Fibroblast of skin of left biceps (primary cell): ENCODE measurements at regions not wholly inside any gene's neighbourhood (a gene's known extent, or its start where the extent isn't known, plus 50 kb on each side); places are given as distances from the start of the nearest gene placed in this dataset.

Source experiments
- DNase-seq, 2 experiments: peaks; one replicate each; pipeline ENCODE4 v3.0.0-alpha.2; 2013; ENCODE audit warnings: low read depth in 2 of 2

DNA sequence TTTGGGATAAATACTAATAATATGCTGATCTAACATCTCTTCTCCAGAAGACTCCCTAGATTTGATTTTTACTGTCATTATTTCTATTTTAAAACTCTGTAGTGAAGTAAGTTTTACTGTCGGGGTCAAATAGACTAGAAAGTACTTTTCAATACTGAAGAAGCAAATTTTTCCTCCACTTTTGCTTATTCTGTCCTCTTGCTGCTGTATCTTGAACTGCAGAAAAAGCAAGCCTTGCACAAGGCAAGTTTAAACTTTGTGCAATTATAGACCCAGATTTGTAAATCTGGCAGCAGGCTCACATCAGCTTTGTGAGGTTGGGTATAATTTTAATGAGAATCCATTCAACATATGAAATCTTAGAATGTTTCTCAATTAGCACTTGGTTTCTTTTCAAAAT lies 151.1 kb upstream of the ETS2 start:
- DNase-seq: no peak

DNA sequence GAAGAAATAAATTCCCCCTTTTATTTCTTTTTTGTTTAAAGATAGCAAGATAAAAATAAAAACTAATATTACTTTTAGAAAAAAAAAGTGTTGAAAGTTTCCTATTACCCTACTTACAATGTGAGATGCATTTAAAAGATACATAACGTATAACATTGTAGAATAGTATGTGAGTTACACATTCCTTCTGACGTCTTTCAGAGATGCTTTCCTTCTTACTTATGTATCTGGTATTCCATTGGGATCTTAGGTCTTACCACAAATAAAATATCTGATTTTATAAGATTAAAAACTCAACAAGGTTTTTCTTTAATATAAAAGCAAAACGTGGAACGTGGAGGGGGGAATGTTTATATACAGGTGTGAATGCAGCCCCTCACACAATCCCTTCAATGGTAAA lies 147.2 kb upstream of the ETS2 start:
- no peak for DNase-seq

DNA sequence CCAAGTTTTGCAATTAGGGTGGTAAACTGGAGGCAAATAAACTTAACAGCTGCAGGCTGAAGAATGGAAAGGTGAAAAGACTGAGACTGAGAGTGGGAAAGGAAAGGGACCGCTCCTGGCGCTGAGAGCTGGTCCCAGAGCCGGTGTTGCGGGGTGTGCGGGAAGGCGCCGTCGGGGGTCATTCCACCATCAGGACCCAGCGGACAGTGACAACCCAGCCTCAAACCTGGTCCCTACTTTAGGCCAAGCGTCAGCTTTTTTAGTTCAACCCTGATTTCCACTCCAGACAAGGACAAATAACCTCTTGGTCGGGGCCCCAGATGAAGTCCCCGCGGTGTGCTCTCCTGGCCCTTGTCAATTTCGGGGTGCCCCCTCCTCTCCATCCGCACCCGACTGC lies 145.8 kb upstream of the ETS2 start:
- DNase-seq: no peak

DNA sequence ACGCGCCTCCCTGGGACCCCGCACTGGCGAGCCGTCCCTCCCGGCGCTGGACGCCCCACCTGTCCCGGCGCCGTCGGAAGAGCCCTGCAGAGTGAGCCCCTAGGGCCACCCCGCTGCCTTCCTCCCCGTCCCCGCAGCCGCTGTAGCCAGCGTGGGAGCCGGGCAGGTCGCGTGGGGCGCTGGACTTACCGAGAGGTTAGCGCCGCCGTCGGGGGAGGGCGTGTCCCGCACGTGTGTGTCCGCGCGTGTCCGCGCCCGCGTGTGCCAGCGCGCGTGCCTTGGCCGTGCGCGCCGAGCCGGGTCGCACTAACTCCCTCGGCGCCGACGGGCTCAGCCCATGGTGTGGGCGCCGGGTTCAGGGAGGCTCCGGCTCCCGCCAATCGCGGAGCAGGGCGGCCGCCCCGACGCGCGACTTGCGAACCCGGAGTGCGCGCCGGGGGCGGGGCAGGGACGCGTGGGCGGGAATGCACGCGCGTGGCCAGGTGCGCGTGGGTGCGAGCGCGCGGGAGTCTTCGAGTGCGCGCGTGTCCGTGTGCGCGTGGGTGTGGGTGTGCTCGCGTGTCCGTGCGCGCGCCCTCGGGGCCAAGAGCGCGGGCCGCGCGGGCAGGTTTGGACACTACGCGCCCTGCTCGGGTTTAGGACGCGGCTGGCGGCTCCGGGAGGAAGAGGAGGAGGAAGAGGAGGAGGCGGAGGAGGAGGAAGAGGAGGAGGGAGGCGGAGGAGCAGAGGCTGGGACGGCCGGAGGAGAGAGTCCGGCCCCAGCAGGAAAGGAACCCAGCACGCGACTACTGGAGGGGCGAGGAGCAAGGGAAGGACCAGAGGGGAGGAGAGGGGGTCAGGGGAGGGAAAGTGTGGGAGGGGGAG lies 145.2 kb upstream of the ETS2 start:
- no peak for DNase-seq

DNA sequence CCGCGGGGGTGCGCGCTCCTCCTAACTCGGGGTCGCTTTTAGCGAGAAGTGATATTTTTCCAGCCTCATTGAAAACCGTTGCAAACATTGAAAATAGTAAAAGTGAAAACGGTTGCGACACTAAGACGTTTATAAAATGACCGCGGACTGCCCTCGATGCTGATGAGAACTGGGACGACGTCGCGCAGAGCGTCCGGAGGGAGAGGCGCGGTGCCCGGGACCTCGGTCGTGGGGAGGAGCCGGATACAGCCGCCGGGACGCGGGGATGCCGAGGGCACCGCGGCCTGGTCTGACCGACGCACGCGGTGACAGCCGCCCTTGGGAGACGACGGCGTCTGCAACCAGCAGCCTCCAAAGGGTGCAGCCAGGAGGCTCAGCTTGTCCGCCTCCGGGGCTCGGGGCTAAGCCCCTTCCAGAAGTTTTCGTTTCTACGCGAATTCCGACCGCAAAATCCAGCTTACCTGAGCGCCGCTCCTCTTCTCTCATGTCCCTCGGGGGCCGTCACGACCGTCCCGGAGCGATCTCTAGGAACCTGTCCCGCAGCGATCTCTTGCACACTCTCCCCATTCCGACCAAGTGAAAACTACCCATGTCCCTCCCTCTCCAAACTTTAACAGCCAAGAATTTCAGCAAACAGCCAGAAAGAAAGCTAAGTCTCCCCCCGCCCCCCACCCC lies 144.4 kb upstream of the ETS2 start:
- DNase-seq: no peak

DNA sequence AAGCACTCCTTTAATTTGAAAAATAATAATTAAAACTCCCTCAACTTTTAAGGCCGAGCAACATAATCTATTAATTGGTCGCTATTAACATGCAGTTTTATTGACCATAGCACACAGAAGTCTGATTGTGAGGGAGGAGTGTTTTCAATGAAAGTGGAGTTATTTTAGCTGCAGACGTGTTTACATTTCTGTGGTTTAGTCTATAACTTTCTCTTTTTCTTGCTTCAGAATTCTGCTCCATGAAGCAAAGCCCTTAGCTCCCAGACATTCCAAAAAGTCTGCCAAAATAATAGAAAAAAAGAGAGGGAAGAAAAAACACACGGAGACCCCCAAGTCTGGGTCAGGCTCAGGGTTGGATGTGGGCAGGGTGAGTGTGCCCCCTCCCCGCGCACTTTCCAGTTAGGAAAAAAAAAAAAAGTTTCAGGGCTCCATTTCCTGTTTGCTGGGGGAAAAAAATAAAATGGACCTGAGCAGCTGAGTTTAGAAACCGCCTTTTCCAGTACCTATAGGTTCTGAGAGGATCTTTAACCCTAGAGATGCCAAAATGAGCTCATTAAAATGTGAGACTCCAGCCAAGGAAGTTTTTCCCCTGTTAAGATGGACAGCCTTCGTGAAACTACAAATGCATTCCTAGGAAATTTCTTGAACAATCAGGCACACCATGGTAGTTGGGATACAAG lies 143.7 kb upstream of the ETS2 start:
- DNase-seq: peak; percentile 42 to 53

DNA sequence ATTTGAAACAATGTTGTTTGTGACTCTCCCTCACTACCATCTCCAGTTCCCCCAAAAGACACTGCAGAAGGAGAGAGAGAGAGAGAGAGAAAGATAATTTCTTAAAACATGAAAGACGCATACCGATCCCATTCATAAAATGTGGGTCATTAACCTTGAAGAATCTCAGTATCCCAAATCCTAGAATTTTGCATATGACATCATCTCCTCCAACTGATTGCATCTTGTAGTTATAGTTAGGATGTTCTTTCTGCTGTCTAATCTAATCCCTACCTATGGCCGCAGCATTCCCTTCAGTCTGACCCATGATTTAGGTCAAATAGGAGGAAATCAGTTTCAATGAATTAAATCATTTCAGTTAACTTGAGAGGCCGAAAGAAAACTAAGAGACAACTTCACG lies 142.4 kb upstream of the ETS2 start:
- no peak for DNase-seq

DNA sequence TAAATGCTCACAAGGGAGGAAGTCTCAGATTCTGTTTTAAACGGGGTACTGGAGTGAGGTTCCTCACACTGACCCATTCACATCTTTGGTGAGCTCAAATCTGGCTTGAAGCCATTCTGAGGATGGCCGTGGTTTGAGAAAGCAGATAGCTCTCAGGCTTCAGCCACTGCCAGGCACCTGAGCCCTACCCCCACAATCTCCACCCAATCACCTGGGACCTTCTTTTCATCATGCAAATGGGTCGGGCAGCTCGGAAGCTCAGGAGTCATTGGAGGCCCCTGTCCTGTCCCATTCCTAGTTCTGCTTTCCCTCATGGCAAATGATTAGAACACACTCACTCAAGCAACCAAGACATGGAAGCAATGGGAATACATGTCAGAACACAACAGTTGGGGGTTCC lies 141.4 kb upstream of the ETS2 start:
- DNase-seq: no peak

DNA sequence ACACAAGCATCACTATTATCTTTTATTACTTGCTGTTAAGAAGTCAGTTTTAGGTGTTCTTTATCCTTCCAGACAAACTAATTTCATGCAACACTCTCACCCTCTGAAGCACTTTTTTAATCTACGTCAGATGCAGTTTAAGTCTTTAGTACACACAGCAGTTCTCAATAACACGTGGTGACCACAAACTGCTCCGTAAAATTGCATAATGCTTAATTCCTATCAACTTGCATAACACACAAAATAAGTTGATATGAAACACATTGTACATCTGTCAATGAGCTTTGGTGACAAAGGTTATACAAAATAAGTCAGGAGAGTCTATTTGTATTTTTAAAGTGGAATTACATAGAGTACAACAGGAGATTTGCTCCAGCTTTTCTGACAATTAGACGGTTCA lies 140.9 kb upstream of the ETS2 start:
- peak; percentile 69 to 70 for DNase-seq

DNA sequence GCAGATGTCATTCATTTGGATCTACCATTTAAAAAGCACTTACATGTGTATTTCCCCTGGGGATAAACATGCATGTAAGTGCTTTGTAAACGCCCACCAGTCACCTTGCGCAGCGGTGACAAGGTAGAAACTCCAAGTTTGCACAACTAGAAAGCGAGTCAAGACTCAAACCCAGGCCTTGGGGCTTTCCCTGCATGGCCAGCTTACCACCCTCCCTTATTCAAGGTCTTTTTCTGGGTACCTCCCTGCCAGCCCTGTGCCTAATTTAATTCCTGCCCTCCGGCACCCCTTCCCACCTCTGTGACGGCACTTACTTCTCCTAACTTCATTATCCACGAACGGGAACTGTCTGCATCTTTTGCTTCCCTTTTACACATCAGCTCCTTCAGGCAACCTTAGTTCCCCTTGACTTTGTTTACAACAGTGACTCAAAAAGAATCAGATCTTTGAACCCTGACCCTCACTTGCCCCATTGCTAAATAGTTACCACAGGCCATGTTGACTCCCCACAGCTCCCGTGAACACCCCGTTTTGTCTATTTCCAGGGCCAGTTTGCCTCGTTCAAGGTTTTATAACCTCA lies 138.3 kb upstream of the ETS2 start:
- no peak for DNase-seq

DNA sequence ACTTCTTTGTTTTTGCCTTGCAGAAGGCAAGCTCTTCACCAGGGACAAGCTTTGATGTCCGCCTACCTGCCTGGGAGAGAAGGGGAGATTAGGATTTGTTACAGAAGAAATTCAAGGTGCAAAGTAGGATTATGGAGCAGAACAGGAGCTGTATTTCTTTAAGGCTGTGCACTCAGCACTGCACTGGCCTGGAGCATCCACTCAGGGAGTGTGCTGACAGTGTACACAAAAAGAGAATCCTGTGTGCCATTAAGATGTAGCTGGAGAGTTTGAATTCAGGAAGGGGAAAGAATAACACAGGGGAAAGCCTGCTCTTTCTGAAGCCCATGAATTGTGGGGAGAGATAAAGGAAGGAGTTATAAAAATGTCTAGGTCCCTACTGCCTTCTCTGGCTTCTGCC lies 137.7 kb upstream of the ETS2 start:
- DNase-seq: no peak

DNA sequence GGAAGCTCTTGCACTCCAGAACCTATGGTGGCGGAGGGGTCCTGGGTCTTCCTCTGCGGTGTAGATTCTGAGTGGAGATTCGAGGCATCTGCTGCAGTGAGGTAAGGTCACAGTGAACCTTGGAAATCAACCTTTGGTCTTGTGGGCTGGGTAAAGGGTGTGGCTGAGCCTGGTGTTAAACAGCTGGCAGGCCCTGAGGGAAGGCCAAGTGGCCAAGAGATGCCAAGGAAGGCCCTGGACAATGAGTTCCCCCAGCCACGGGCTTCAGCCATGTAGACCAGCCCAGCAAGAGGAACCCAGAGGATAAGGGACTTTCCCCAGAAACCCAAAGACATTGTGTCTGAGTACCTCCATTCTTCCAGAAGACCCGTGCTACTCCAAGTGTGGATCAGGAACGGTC lies 137.2 kb upstream of the ETS2 start:
- no peak for DNase-seq

DNA sequence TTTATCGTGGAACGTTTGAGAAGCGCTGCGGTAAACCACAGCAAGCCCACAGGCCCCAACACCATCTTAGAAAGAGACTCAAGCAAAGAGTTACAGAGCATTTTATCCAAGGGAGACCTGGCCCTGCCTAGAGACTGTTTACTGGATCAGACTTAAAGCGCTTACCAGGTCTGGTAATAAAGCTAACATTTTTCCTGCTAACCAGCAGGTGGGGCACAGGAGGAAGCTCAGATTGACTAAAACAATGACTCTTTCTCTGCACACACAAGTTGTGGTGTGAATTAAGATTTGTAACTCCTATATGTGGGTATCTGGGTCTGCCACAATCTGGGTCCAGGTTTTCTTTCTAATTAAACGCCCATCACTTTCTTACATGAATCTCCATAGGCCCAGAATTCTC lies 136.5 kb upstream of the ETS2 start:
- no peak for DNase-seq

DNA sequence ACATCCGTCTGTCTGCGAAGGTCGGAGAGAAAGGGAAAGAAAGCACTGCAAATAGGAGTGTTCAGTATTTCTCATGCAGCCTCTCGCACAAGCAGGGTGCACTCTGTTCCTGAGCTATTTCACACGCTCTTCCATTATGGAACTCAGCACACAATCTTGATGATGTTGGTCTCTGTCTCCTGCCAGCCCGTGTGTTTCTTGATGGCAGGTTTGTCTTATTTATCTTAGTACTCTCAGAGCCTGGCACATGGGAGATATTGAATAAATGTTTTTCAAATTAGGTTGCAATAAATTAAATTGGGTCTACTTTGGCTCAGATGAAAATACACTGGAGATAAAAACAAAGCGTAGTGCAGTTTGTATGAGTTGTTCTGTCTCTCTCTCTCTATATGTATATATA lies 134.9 kb upstream of the ETS2 start:
- DNase-seq: no peak

DNA sequence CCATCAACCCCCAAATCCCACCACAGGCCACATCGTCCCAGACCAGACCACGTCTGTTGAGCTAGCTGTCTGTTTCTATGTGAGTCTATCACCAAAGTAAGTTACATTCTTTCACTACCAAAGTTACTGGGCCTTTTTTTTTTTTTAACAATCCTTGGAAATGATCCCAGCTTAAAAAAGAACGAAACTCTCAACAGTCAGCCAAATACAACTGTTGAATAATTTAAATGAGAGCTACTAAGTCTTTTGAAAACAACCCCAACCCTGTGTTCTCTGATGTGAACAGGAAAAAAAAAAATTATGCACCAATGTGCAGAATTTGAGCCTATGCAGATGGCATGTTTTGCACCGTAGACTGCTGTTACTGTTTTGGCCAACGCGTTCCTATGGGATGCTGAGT lies 134.0 kb upstream of the ETS2 start:
- DNase-seq: no peak

DNA sequence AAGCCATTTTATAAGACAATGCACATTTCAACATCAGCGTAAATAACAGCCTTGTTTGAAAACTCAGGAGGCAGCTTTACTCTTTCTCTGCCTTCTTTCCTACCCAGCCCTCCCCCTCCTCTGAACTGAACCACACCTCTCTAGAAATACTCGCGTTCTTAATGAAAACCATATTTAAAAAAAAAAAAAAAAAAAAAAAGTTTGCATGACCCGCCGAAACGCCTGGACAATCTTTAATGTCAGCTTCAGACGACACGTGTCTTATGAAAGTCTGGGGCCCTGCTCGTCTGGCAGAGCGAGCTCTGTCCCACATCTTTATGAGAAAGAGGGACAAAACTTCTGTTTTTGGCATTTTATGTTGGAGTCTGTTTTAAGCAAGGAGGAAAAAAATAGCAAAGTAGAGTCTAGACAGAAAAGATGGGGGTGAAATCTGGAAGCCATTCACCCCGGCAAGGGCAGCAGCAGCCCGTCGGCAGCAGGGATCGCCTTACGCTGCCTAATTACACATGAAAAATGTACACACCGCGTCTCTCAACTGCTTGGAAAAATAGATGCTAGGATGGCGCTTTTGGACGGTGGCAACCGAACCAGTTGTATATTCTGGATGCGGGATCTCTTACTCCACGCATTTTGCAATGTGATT lies 130.4 kb upstream of the ETS2 start:
- DNase-seq: no peak

DNA sequence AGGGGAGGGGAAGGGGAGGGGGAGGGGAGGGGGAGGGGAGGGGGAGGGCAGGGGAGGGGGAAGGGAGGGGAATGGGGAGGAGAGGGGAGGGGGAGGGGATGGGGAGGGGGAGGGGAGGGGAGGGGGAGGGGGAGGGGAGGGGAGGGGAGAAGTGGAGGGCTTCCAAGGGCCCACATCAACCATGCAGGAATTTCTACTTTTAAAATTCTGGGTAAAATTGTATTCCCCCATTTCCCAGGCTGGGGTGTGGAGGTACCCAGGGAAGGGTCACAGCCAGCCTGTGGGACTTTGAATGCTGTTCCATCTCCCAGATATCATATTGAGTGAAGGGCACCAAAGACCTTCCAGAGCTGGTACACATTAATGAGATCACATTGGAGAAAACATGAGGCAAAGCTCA lies 126.9 kb upstream of the ETS2 start:
- no peak for DNase-seq

DNA sequence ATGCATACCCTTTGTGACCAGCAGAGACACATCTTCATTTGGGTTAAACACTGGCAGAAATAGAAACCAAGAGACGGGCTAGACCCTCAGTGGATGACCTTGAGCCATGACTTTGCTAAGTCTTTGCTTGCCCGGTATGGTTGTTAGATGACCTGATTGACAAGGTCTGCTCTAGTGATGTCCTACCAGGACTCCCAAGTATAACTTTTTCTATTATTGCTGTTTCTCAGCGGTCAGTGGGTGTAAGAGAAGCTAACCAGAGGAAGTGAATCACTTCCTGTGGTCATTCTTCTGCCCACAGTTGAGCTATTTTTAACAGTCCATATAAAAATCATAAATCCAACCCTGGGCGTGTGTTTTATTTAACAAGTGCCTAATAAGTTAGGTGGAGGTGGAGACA lies 126.2 kb upstream of the ETS2 start:
- DNase-seq: no peak

DNA sequence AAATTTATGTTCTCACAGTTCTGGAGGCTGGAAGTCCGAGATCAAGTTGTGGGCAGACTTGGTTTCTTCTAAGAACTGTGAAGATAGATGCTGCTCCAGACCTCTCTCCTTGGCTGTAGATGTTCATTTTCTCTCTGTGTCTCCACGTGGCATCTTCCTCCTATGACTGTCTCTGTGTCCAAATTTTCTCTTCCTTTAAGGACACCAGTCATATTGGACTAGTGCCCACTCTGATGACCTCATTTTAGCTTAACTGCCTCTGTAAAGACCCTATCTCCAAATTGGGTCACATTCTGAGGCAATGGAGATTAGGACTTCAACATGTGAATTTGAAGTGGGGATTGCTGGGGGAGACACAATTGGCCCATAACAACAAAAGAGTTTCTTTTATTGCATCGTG lies 125.3 kb upstream of the ETS2 start:
- DNase-seq: no peak

DNA sequence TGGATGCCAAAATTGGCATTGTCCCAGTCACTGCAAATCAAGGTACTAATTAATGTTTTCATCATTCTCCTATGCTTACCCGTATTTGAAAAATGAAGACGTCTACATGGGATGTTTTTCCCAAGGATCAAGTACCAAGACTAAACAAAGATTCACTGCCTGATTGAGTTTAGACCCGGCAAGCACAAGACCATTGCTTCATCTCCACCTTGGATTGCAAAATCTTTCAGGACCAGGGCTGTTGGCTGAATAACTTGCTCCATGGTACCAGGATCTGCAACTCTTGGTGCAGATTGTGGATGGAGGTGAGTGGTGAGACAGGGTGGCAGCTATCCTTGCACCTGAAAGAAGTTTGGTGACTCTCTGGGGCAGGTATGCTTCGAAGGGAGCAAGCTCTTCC lies 122.5 kb upstream of the ETS2 start:
- no peak for DNase-seq

DNA sequence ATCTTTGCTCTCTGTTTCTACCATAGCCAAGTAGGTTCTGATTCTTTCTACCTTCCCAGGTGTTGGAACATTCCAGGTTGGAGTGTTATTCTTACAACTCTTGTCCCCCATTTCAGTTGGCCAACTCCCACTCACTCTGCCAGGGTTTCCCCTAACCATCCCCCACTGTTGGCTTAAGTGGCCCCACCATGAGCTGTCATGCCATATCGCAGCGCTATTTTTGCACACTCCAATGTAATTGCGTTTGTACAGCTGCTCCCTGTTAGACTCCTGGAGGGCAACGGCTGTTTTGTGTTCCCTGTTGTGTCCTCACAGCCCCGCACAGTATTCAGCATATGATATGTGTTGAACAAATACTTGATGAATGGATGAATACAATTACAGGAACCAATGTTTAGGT lies 117.7 kb upstream of the ETS2 start:
- no peak for DNase-seq

DNA sequence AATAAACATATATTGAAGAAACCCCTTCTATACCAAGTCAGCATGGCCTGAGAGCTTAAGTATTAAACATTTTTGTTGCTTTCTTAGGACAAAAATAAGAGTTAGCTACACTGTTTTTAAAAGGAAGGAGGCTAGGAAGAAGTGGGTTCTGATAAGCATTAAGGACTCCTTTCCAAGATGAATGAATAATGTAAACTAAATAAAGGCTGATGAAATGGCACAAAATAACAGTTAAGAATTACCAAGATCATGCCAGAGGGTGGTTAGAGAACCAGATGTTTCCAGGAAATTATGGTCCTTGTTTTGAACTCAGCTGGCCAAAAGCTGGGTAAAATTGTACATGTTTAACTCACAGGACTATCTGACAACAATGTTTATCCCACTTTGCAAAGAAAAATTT lies 114.1 kb upstream of the ETS2 start:
- no peak for DNase-seq
